Astrocyte (in vitro differentiated cells and primary cell): ENCODE measurements at regions not wholly inside any gene's neighbourhood (a gene's known extent, or its start where the extent isn't known, plus 50 kb on each side); places are given as distances from the start of the nearest gene placed in this dataset.

ENCODE experiments used
- DNase-seq: peaks from one replicate; pipeline ENCODE4 v3.0.0-alpha.2; 2010; ENCODE audit warnings: low read depth
- FAIRE-seq: peaks from 2 replicates; lab custom pipeline; 2011; peaks lifted over from hg19 to GRCh38; lab: Jason Lieb, UNC
- H2AFZ ChIP-seq: 2 replicates; pipeline ENCODE4 v1.6.0; 2012; ENCODE audit warnings: low read depth, low read length, inconsistent platforms
- H3K27ac ChIP-seq: 2 replicates; pipeline ENCODE4 v1.5.1; 2011; ENCODE audit warnings: low read depth, low read length, inconsistent platforms
- H3K27me3 ChIP-seq: 2 replicates; pipeline ENCODE4 v1.6.0; 2011; ENCODE audit warnings: low read length, inconsistent platforms; ENCODE audit not compliant: insufficient read depth
- H3K36me3 ChIP-seq: 2 replicates; pipeline ENCODE4 v1.5.1; 2011; ENCODE audit warnings: low read length, inconsistent platforms; ENCODE audit not compliant: insufficient read depth
- H3K4me1 ChIP-seq: 2 replicates; pipeline ENCODE4 v1.5.1; 2011; ENCODE audit warnings: low read length, inconsistent platforms; ENCODE audit not compliant: insufficient read depth
- H3K4me2 ChIP-seq: 2 replicates; pipeline ENCODE4 v1.6.0; 2012; ENCODE audit warnings: low read length, inconsistent platforms
- H3K4me3 ChIP-seq: 2 replicates; pipeline ENCODE4 v1.5.1; 2011; ENCODE audit warnings: low read depth, mild to moderate bottlenecking, low read length, inconsistent platforms; ENCODE audit not compliant: insufficient read depth
- H3K79me2 ChIP-seq: 2 replicates; pipeline ENCODE4 v1.6.0; 2012; ENCODE audit warnings: mild to moderate bottlenecking, low read length, inconsistent platforms; ENCODE audit not compliant: insufficient read depth
- H3K9ac ChIP-seq: 2 replicates; pipeline ENCODE4 v1.6.0; 2012; ENCODE audit warnings: mild to moderate bottlenecking, low read length, inconsistent platforms
- H3K9me3 ChIP-seq: 2 replicates; pipeline ENCODE4 v1.5.1; 2012; ENCODE audit warnings: low read depth, mild to moderate bottlenecking, low read length, inconsistent platforms; ENCODE audit not compliant: insufficient read depth
- H4K20me1 ChIP-seq: 2 replicates; pipeline ENCODE4 v1.6.0; 2012; ENCODE audit warnings: low read length, inconsistent platforms; ENCODE audit not compliant: insufficient read depth
- H3K27ac Mint-ChIP-seq: one replicate; pipeline ENCODE4 v1.8.0; 2021; ENCODE audit warnings: mild to moderate bottlenecking, mixed read lengths; ENCODE audit not compliant: unreplicated experiment
- H3K27me3 Mint-ChIP-seq: one replicate; pipeline ENCODE4 v1.8.0; 2021; ENCODE audit warnings: low read depth, mixed read lengths; ENCODE audit not compliant: unreplicated experiment
- H3K36me3 Mint-ChIP-seq: one replicate; pipeline ENCODE4 v1.8.0; 2021; ENCODE audit warnings: low read depth, mixed read lengths; ENCODE audit not compliant: unreplicated experiment
- H3K4me1 Mint-ChIP-seq: one replicate; pipeline ENCODE4 v1.8.0; 2021; ENCODE audit warnings: low read depth, mixed read lengths; ENCODE audit not compliant: unreplicated experiment
- H3K4me3 Mint-ChIP-seq: one replicate; pipeline ENCODE4 v1.8.0; 2021; ENCODE audit warnings: mild to moderate bottlenecking, moderate library complexity, mixed read lengths; ENCODE audit not compliant: unreplicated experiment
- H3K9me3 Mint-ChIP-seq: one replicate; pipeline ENCODE4 v1.8.0; 2021; ENCODE audit warnings: mild to moderate bottlenecking, mixed read lengths; ENCODE audit not compliant: unreplicated experiment
- EZH2 ChIP-seq: IDR thresholded peaks from 2 replicates; pipeline ENCODE4 v1.6.1; 2012; ENCODE audit warnings: mild to moderate bottlenecking, low read length, inconsistent platforms; ENCODE audit not compliant: insufficient read depth
- TF ChIP-seq, protein P1 (sequence below): IDR thresholded peaks from 2 replicates; pipeline ENCODE4 v1.5.1; 2011; ENCODE audit warnings: low read depth, mild to moderate bottlenecking, inconsistent platforms, low read length, moderate library complexity; ENCODE audit not compliant: insufficient read depth

GRCh38 chr13:89695343-89696257 lies 1651.9 kb upstream of the MIR17HG start:
- FAIRE-seq = no peak
- DNase-seq = peak; percentile 24
- no peak overlapping the region for H2AFZ ChIP-seq

DNA sequence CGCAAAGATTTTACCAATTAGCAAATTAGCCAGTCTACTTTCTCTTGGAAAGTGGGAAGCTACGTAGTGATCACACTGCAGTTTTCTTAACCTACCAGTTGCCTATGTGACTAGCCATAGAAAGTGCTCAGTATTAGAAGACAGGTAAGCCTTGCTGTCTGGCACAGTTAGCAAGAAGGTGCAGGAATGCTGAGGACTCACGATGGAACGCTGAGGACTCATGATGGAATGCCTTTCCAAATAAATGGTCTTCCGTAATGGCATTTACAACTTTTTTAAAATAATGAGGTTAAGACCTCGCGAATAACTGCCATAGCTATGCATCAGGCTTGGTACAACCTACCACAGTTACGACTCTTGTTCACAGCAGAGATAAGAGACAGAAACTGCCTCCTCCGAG lies 1645.6 kb upstream of the MIR17HG start:
- Histone ChIP-seq H3K9ac (no peak overlapping the region), H3K36me3 (no peaks in the 10 kb centered on the region), H3K27ac (no peak overlapping the region), H3K9me3 (no peaks in the 10 kb centered on the region), H3K4me3 (no peak overlapping the region), H3K4me2 (no peak overlapping the region), H3K4me1 (no peaks in the 10 kb centered on the region), H2AFZ (no peak overlapping the region), H3K27me3 (no peaks in the 10 kb centered on the region), H4K20me1 (no peaks in the 10 kb centered on the region), H3K79me2 (no peaks in the 10 kb centered on the region)
- no peaks in the 10 kb centered on the region for H3K4me1 Mint-ChIP-seq
- H3K4me3 Mint-ChIP-seq = no peak overlapping the region
- FAIRE-seq (no peak), DNase-seq (no peak)
- H3K27me3 Mint-ChIP-seq = no peaks in the 10 kb centered on the region
- H3K27ac Mint-ChIP-seq = no peak overlapping the region
- H3K9me3 Mint-ChIP-seq = peaks cover 9% of the 10 kb centered on the region
- no peak for TF ChIP-seq EZH2
- TF ChIP-seq, protein P1, sequence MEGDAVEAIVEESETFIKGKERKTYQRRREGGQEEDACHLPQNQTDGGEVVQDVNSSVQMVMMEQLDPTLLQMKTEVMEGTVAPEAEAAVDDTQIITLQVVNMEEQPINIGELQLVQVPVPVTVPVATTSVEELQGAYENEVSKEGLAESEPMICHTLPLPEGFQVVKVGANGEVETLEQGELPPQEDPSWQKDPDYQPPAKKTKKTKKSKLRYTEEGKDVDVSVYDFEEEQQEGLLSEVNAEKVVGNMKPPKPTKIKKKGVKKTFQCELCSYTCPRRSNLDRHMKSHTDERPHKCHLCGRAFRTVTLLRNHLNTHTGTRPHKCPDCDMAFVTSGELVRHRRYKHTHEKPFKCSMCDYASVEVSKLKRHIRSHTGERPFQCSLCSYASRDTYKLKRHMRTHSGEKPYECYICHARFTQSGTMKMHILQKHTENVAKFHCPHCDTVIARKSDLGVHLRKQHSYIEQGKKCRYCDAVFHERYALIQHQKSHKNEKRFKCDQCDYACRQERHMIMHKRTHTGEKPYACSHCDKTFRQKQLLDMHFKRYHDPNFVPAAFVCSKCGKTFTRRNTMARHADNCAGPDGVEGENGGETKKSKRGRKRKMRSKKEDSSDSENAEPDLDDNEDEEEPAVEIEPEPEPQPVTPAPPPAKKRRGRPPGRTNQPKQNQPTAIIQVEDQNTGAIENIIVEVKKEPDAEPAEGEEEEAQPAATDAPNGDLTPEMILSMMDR = no peak
- H3K36me3 Mint-ChIP-seq = no peaks in the 10 kb centered on the region

More at GRCh38 chr13:89695343-89696257, 1651.9 kb upstream of the MIR17HG start:
- H3K9me3 ChIP-seq = no peaks in the 10 kb centered on the region
- H3K4me2 ChIP-seq = no peak overlapping the region
- H3K36me3 ChIP-seq = no peaks in the 10 kb centered on the region
- H3K9ac ChIP-seq = no peak overlapping the region
- Mint-ChIP-seq H3K27me3 (no peaks in the 10 kb centered on the region), H3K36me3 (no peaks in the 10 kb centered on the region), H3K4me3 (no peak overlapping the region), H3K4me1 (no peaks in the 10 kb centered on the region), H3K27ac (no peak overlapping the region), H3K9me3 (no peaks in the 10 kb centered on the region)
- H3K4me1 ChIP-seq = no peaks in the 10 kb centered on the region
- H4K20me1 ChIP-seq = no peaks in the 10 kb centered on the region
- no peaks in the 10 kb centered on the region for H3K27me3 ChIP-seq
- TF ChIP-seq, protein P1 = peak; percentile 89
- TF ChIP-seq EZH2 = no peak
- H3K79me2 ChIP-seq = no peaks in the 10 kb centered on the region
- H3K4me3 ChIP-seq = no peak overlapping the region
- no peak overlapping the region for H3K27ac ChIP-seq

DNA sequence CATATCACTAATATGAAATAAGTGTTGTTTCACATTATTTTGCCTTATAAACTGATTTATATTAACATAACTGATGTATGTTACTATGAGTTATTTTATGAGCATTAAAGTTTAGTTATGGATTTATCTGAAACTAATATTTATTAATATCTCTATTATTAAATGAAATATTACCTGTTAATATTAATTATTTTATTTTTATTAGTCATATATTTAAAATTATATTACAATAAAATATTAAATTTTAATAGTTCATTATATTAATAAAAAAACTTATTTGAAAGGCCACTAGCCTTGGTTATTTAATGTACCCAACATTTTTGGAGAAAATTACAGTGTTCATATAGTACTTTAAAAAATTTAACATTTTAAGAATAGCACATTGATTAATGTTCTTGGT lies 1643.4 kb upstream of the MIR17HG start:
- Histone ChIP-seq H3K4me3 (no peak overlapping the region), H3K36me3 (no peaks in the 10 kb centered on the region), H3K27me3 (no peaks in the 10 kb centered on the region), H3K4me1 (no peaks in the 10 kb centered on the region), H2AFZ (no peak overlapping the region), H3K9me3 (no peaks in the 10 kb centered on the region), H3K4me2 (no peak overlapping the region), H3K9ac (no peak overlapping the region), H3K79me2 (no peaks in the 10 kb centered on the region), H4K20me1 (no peaks in the 10 kb centered on the region), H3K27ac (no peak overlapping the region)
- TF ChIP-seq EZH2 = no peak
- TF ChIP-seq, protein P1 = no peak
- no peaks in the 10 kb centered on the region for H3K27me3 Mint-ChIP-seq
- DNase-seq = no peak
- no peaks in the 10 kb centered on the region for H3K36me3 Mint-ChIP-seq
- H3K4me3 Mint-ChIP-seq = no peak overlapping the region
- H3K9me3 Mint-ChIP-seq = peaks cover 9% of the 10 kb centered on the region
- no peaks in the 10 kb centered on the region for H3K4me1 Mint-ChIP-seq
- no peak overlapping the region for H3K27ac Mint-ChIP-seq
- no peak for FAIRE-seq
